H1 (cell line): ENCODE measurements at regions not wholly inside any gene's neighbourhood (a gene's known extent, or its start where the extent isn't known, plus 50 kb on each side); places are given as distances from the start of the nearest gene placed in this dataset.

Experiments
- CTCF ChIA-PET: fragments of 300-600 bp; sonication (Branson Sonifier 250); formaldehyde crosslinking; loops from one replicate; lab custom pipeline; 2021; ENCODE audit not compliant: partially characterized antibody; lab: Charles Lee
- POLR2A ChIA-PET: fragments of 300-600 bp; sonication (Branson Sonifier 250); formaldehyde crosslinking; loops from one replicate; lab custom pipeline; 2021; ENCODE audit warnings: inconsistent platforms; ENCODE audit not compliant: partially characterized antibody; lab: Charles Lee
- DNase-seq, 2 experiments: peaks; one replicate each; pipeline versions ENCODE4 v3.0.0 to v3.0.0-alpha.2; 2010 to 2022; ENCODE audit warnings: low spot score in 2 of 2, low read depth in 1 of 2, mixed read lengths in 1 of 2
- FAIRE-seq: peaks from 2 replicates; lab custom pipeline; 2011; peaks lifted over from hg19 to GRCh38; lab: Jason Lieb, UNC
- H2AFZ ChIP-seq: 2 replicates; pipeline ENCODE4 v1.8.1; 2012; ENCODE audit warnings: low read length, inconsistent platforms
- H2AK5ac ChIP-seq: 2 replicates; pipeline ENCODE4 v1.6.1; 2013; ENCODE audit warnings: low read depth, low read length
- H2BK120ac ChIP-seq: replicated peaks from 2 replicates; pipeline ENCODE3; 2013; ENCODE audit warnings: low read depth, low read length, inconsistent platforms
- H2BK12ac ChIP-seq: 2 replicates; pipeline ENCODE4 v1.6.1; 2013; ENCODE audit warnings: low read depth, low read length
- H2BK15ac ChIP-seq: 2 replicates; pipeline ENCODE4 v1.6.1; 2013; ENCODE audit warnings: low read length
- H2BK20ac ChIP-seq: 2 replicates; pipeline ENCODE4 v1.6.1; 2013; ENCODE audit warnings: low read length
- H2BK5ac ChIP-seq: 2 replicates; pipeline ENCODE4 v1.6.1; 2013; ENCODE audit warnings: low read depth, low read length
- H3K14ac ChIP-seq: 2 replicates; pipeline ENCODE4 v1.6.1; 2013; ENCODE audit warnings: inconsistent platforms; ENCODE audit not compliant: insufficient read length
- H3K18ac ChIP-seq: 2 replicates; pipeline ENCODE4 v1.6.1; 2013; ENCODE audit warnings: low read length; ENCODE audit errors: extremely low read depth
- H3K23ac ChIP-seq: 2 replicates; pipeline ENCODE4 v1.6.1; 2013; ENCODE audit warnings: inconsistent platforms; ENCODE audit not compliant: insufficient read length
- H3K23me2 ChIP-seq: 2 replicates; pipeline ENCODE4 v1.6.1; 2013; ENCODE audit warnings: low read depth, low read length
- H3K27ac ChIP-seq: 2 replicates; pipeline ENCODE4 v1.6.1; 2011; ENCODE audit warnings: low read depth, low read length, inconsistent platforms
- H3K27me3 ChIP-seq, 4 experiments: replicated peaks in 1 of 4; 1 replicate in 1 of 4; 2 replicates in 3 of 4; pipeline versions ENCODE4 v1.6.1 to v1.8.1; 2011 to 2013; ENCODE audit warnings: low read length in 3 of 4, mild to moderate bottlenecking in 3 of 4, inconsistent platforms in 2 of 4, mixed read lengths in 2 of 4, moderate library complexity in 1 of 4; ENCODE audit not compliant: control insufficient read depth in 3 of 4, insufficient read depth in 3 of 4; ENCODE audit errors: extremely low read depth in 1 of 4
- H3K36me3 ChIP-seq, 4 experiments: 2 replicates each; pipeline versions ENCODE4 v1.6.1 to v1.8.1; 2011 to 2013; ENCODE audit warnings: mild to moderate bottlenecking in 4 of 4, low read length in 3 of 4, moderate library complexity in 2 of 4, control low read depth in 1 of 4, inconsistent platforms in 1 of 4; ENCODE audit not compliant: insufficient read depth in 4 of 4, control insufficient read depth in 2 of 4
- H3K4ac ChIP-seq: replicated peaks from 2 replicates; pipeline ENCODE3; 2013; ENCODE audit warnings: low read length, low read depth, mixed read lengths, inconsistent platforms; ENCODE audit not compliant: insufficient read length
- H3K4me1 ChIP-seq, 4 experiments: replicated peaks in 1 of 4; 1 replicate in 1 of 4; 2 replicates in 3 of 4; pipeline versions ENCODE4 v1.6.1 to v1.8.1; 2011 to 2013; ENCODE audit warnings: low read length in 3 of 4, inconsistent platforms in 2 of 4, mixed read lengths in 1 of 4; ENCODE audit not compliant: insufficient read depth in 4 of 4, control insufficient read depth in 3 of 4
- H3K4me2 ChIP-seq, 2 experiments: 2 replicates each; pipeline versions ENCODE4 v1.6.1 to v1.8.1; 2011 to 2013; ENCODE audit warnings: low read depth in 2 of 2, low read length in 2 of 2, control low read depth in 1 of 2, inconsistent platforms in 1 of 2, mild to moderate bottlenecking in 1 of 2; ENCODE audit not compliant: insufficient read depth in 1 of 2
- H3K4me3 ChIP-seq, 4 experiments: fragments of 200-600, 300-600 bp in 1 of 4; sonication (generic), shearing (Covaris generic), sonication (Bioruptor Twin) in 1 of 4; 2 replicates each; pipeline versions ENCODE4 v1.5.1 to v1.8.1; 2011 to 2016; ENCODE audit warnings: low read length in 4 of 4, low read depth in 3 of 4, control low read depth in 2 of 4, inconsistent platforms in 2 of 4, mild to moderate bottlenecking in 2 of 4, mixed read lengths in 1 of 4, moderate library complexity in 1 of 4; ENCODE audit not compliant: insufficient read depth in 2 of 4; ENCODE audit errors: extremely low read depth in 1 of 4
- H3K56ac ChIP-seq: replicated peaks from 2 replicates; pipeline ENCODE3; 2013; ENCODE audit warnings: low read depth, mild to moderate bottlenecking, mixed read lengths, low read length, inconsistent platforms; ENCODE audit not compliant: insufficient read length
- H3K79me1 ChIP-seq: 2 replicates; pipeline ENCODE4 v1.6.1; 2013; ENCODE audit warnings: low read depth, low read length, control low read depth
- H3K79me2 ChIP-seq, 2 experiments: 2 replicates each; pipeline versions ENCODE4 v1.6.1 to v1.8.1; 2012 to 2013; ENCODE audit warnings: low read length in 2 of 2, mild to moderate bottlenecking in 2 of 2, inconsistent platforms in 1 of 2; ENCODE audit not compliant: insufficient read depth in 2 of 2, control insufficient read depth in 1 of 2
- H3K9ac ChIP-seq, 4 experiments: replicated peaks in 1 of 4; 1 replicate in 1 of 4; 2 replicates in 3 of 4; pipeline versions ENCODE4 v1.6.1 to v1.8.1; 2011 to 2013; ENCODE audit warnings: low read depth in 3 of 4, low read length in 3 of 4, control low read depth in 2 of 4, mild to moderate bottlenecking in 2 of 4, moderate library complexity in 2 of 4, inconsistent platforms in 1 of 4; ENCODE audit errors: extremely low read depth in 1 of 4
- H3K9me3 ChIP-seq, 2 experiments: 2 replicates each; pipeline versions ENCODE4 v1.6.1 to v1.8.1; 2012 to 2013; ENCODE audit warnings: mild to moderate bottlenecking in 2 of 2, moderate library complexity in 2 of 2, control low read depth in 1 of 2, inconsistent platforms in 1 of 2, low read depth in 1 of 2, low read length in 1 of 2, mixed read lengths in 1 of 2; ENCODE audit not compliant: insufficient read depth in 2 of 2
- H4K20me1 ChIP-seq, 2 experiments: replicated peaks in 1 of 2; 2 replicates each; pipeline versions ENCODE3 to v1.8.1; 2011 to 2013; ENCODE audit warnings: inconsistent platforms in 2 of 2, low read length in 2 of 2, mild to moderate bottlenecking in 1 of 2; ENCODE audit not compliant: insufficient read depth in 2 of 2, control insufficient read depth in 1 of 2
- H4K5ac ChIP-seq: 2 replicates; pipeline ENCODE4 v1.6.1; 2013; ENCODE audit warnings: low read length, low read depth, mixed read lengths, inconsistent platforms; ENCODE audit not compliant: insufficient read length
- H4K8ac ChIP-seq: 2 replicates; pipeline ENCODE4 v1.8.0; 2013; ENCODE audit warnings: mild to moderate bottlenecking, moderate library complexity, low read length, inconsistent platforms; ENCODE audit not compliant: insufficient read depth; ENCODE audit errors: extremely low read depth
- H4K91ac ChIP-seq: replicated peaks from 2 replicates; pipeline ENCODE3; 2013; ENCODE audit warnings: low read length, mixed read lengths, inconsistent platforms; ENCODE audit not compliant: insufficient read length
- ASH2L ChIP-seq: fragments of 200-600, 300-600 bp; sonication (generic); IDR thresholded peaks from one replicate; pipeline ENCODE4 v1.7.1; 2017; ENCODE audit warnings: low read length
- BCL11A ChIP-seq, 2 experiments: IDR thresholded peaks; one replicate each; pipeline ENCODE4 v1.6.1; 2011; ENCODE audit warnings: low read depth in 2 of 2, low read length in 2 of 2, mild to moderate bottlenecking in 2 of 2
- EGR1 ChIP-seq: IDR thresholded peaks from 2 replicates; pipeline ENCODE4 v1.6.1; 2011; ENCODE audit warnings: low read depth, low read length, borderline replicate concordance
- HDAC2 ChIP-seq, 2 experiments: fragments of 300-600 bp in 1 of 2; sonication (generic) in 1 of 2; IDR thresholded peaks; 2 replicates each; pipeline ENCODE4 v1.6.1; 2011 to 2012; ENCODE audit warnings: low read depth in 2 of 2, low read length in 2 of 2, mild to moderate bottlenecking in 2 of 2, moderate library complexity in 2 of 2, borderline replicate concordance in 1 of 2, inconsistent platforms in 1 of 2
- KDM4A ChIP-seq: IDR thresholded peaks from one replicate; pipeline ENCODE4 v1.7.1; 2012; ENCODE audit warnings: low read depth, mild to moderate bottlenecking, moderate library complexity, low read length, inconsistent platforms; ENCODE audit not compliant: severe bottlenecking
- PHF8 ChIP-seq: fragments of 200-600 bp; sonication (generic); conservative IDR thresholded peaks from 2 replicates; pipeline ENCODE4 v1.7.1; 2012; ENCODE audit warnings: low read depth, mild to moderate bottlenecking, inconsistent platforms, low read length, moderate library complexity
- POLR2A ChIP-seq, 2 experiments: IDR thresholded peaks; 1 replicate in 1 of 2; 2 replicates in 1 of 2; pipeline ENCODE4 v1.6.1; 2011; ENCODE audit warnings: low read depth in 2 of 2, low read length in 2 of 2, mild to moderate bottlenecking in 2 of 2; ENCODE audit errors: control extremely low read depth in 1 of 2
- RNF2 ChIP-seq: fragments of 200-900, 300-1000 bp; sonication (generic); IDR thresholded peaks from 2 replicates; pipeline ENCODE4 v1.7.1; 2016; ENCODE audit warnings: borderline replicate concordance, low read depth, mild to moderate bottlenecking, antibody characterized with exemption, low read length; ENCODE audit not compliant: poor library complexity, severe bottlenecking; ENCODE audit errors: missing control alignments
- TBP ChIP-seq: IDR thresholded peaks from 2 replicates; pipeline ENCODE4 v1.6.1; 2011; ENCODE audit warnings: low read depth, low read length, improper control_type of control experiment
- TEAD4 ChIP-seq: IDR thresholded peaks from 2 replicates; pipeline ENCODE4 v1.6.1; 2012; ENCODE audit warnings: low read depth, low read length, inconsistent platforms, mixed read lengths
- YY1 ChIP-seq: IDR thresholded peaks from 2 replicates; pipeline ENCODE4 v1.6.1; 2011; ENCODE audit warnings: low read depth, mild to moderate bottlenecking, low read length

DNA sequence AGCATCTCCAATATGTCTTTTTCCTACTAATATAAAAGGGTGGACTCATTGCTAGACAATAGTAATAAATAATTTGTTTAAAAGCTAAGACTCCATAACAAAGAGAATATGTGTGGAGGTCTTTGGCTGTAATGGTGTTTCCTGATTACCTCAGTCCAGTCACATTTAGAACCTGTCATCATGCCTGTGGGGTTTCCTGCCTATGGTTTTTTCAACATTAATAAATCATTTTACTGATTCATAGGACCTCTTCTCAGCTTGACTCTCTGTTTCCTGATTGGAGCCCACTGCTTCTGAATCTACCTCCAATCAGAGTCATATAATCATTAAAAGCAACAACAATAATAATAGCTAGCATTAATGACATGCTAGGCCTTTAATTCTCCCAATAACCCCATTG lies 52.4 kb upstream of the GNAI1 start:
- Histone ChIP-seq H2BK15ac (no peak overlapping the region), H3K23me2 (no peaks in the 10 kb centered on the region), H2BK20ac (no peak overlapping the region), H3K18ac (no peak overlapping the region), H3K27ac (no peak overlapping the region), H2BK120ac (no peak overlapping the region), H3K79me2 (no peaks in the 10 kb centered on the region), H4K5ac (no peak overlapping the region), H2AFZ (no peak overlapping the region), H3K4me3 (no peak overlapping the region), H3K23ac (no peak overlapping the region), H3K56ac (no peak overlapping the region), H3K4me2 (no peak overlapping the region), H2AK5ac (no peak overlapping the region), H4K8ac (no peak overlapping the region), H3K14ac (no peak overlapping the region), H3K9me3 (no peaks in the 10 kb centered on the region), H3K27me3 (peaks cover 0 to 1% (median 0%) of the 10 kb centered on the region in 4 experiments; a peak in 1 of 7 replicates), H4K20me1 (no peaks in the 10 kb centered on the region), H3K9ac (no peak overlapping the region), H3K4me1 (no peaks in the 10 kb centered on the region), H3K36me3 (no peaks in the 10 kb centered on the region), H3K4ac (no peak overlapping the region), H2BK12ac (no peak overlapping the region), H3K79me1 (no peaks in the 10 kb centered on the region), H4K91ac (no peak overlapping the region), H2BK5ac (no peak overlapping the region)
- no peak for FAIRE-seq
- no peak for TF ChIP-seq POLR2A (IDR thresholded peaks at IDR 0.05; ENCODE audit: control extremely low read depth in 1 of 2, low read depth in 2 of 2, low read length in 2 of 2)
- no peak for TF ChIP-seq TEAD4
- TF ChIP-seq TBP, result no peak
- no peak for TF ChIP-seq HDAC2 (IDR thresholded peaks at IDR 0.05; ENCODE audit: borderline replicate concordance in 1 of 2, low read depth in 2 of 2, low read length in 2 of 2)
- TF ChIP-seq KDM4A, result no peak
- TF ChIP-seq EGR1, result no peak
- TF ChIP-seq BCL11A (IDR thresholded peaks at IDR 0.05; ENCODE audit: low read depth in 2 of 2, low read length in 2 of 2), result no peak
- no peak for TF ChIP-seq YY1
- no peak for TF ChIP-seq PHF8
- TF ChIP-seq RNF2, result no peak
- no peak for TF ChIP-seq ASH2L
- ChIA-PET POLR2A (no interaction called here), CTCF (interaction anchor here (1.5 to 1.8 kb wide), 2 partner anchors 15 to 23 kb away, joined by 3 to 8 read pairs; no protein-coding TSS in a partner anchor)
- DNase-seq, result no peak
